Kidney (tissue), 13 donors: ENCODE measurements at regions not wholly inside any gene's neighbourhood (a gene's known extent, or its start where the extent isn't known, plus 50 kb on each side); places are given as distances from the start of the nearest gene placed in this dataset.

Experiments
- DNase-seq, 5 donors: peaks; one replicate each; pipeline ENCODE4 v3.0.0-alpha.2; 2013 to 2020
- FAIRE-seq: peaks from 2 replicates; lab custom pipeline; 2012; peaks lifted over from hg19 to GRCh38; lab: Jason Lieb, UNC
- H3K27ac ChIP-seq, 2 donors: one replicate each; pipeline ENCODE4 v1.7.0; 2013; ENCODE audit warnings: low read depth in 2 of 2, low read length in 2 of 2, inconsistent platforms in 1 of 2
- H3K27me3 ChIP-seq: one replicate; pipeline ENCODE4 v1.7.1; 2013; ENCODE audit warnings: low read length, inconsistent platforms; ENCODE audit not compliant: control insufficient read depth, insufficient read depth
- H3K36me3 ChIP-seq, 3 donors: one replicate each; pipeline versions ENCODE4 v1.7.0 to v1.7.1; 2013; ENCODE audit warnings: low read length in 3 of 3, control low read depth in 1 of 3, inconsistent platforms in 1 of 3; ENCODE audit not compliant: insufficient read depth in 3 of 3, control insufficient read depth in 2 of 3
- H3K4me1 ChIP-seq, 3 donors: one replicate each; pipeline versions ENCODE4 v1.7.0 to v1.7.1; 2013; ENCODE audit warnings: low read length in 3 of 3, inconsistent platforms in 1 of 3, low read depth in 1 of 3; ENCODE audit not compliant: control insufficient read depth in 2 of 3, insufficient read depth in 2 of 3
- H3K4me3 ChIP-seq, 3 donors: one replicate each; pipeline versions ENCODE4 v1.7.0 to v1.8.1; 2013; ENCODE audit warnings: low read length in 3 of 3, control low read depth in 1 of 3, inconsistent platforms in 1 of 3
- H3K9ac ChIP-seq, 3 donors: one replicate each; pipeline versions ENCODE4 v1.7.0 to v1.7.1; 2013; ENCODE audit warnings: low read length in 3 of 3, control low read depth in 1 of 3, inconsistent platforms in 1 of 3
- H3K9me3 ChIP-seq, 3 donors: one replicate each; pipeline versions ENCODE4 v1.7.0 to v1.7.1; 2013; ENCODE audit warnings: low read length in 3 of 3, control low read depth in 1 of 3, inconsistent platforms in 1 of 3; ENCODE audit not compliant: control insufficient read depth in 2 of 3, insufficient read depth in 1 of 3
- CTCF ChIP-seq: IDR thresholded peaks from 3 replicates; pipeline ENCODE4 v1.5.1; 2012; ENCODE audit warnings: mild to moderate bottlenecking, moderate library complexity, borderline replicate concordance; ENCODE audit not compliant: insufficient read depth; ENCODE audit errors: extremely low read depth
- intact Hi-C: fragments of 100-400 bp; cut with DNase I; formaldehyde crosslinking; loops from one replicate; pipeline ENCODE4 v1.11.1; 2022
- donor health status: control.
- donor health status: control.
- donor health status: control.
- donor health status: control.
- donor health status: control.
- donor health status: DM: yes; HTN: yes; CAD: no.
- donor health status: Normal renal cell carcinoma (clear cell type).

GRCh38 chr18:77714716-77715115 is 465.1 kb downstream of the GALR1 start:
- Histone ChIP-seq H3K36me3 (no peaks in the 10 kb centered on the region), H3K9ac (no peak overlapping the region), H3K27me3 (no peaks in the 10 kb centered on the region), H3K27ac (no peak overlapping the region), H3K9me3 (no peaks in the 10 kb centered on the region), H3K4me1 (no peaks in the 10 kb centered on the region), H3K4me3 (no peak overlapping the region)
- no peak for DNase-seq
- FAIRE-seq = no peak
- intact Hi-C loops = no loop called here
- no peak for TF ChIP-seq CTCF

GRCh38 chr18:77716282-77716681 is 466.6 kb downstream of the GALR1 start:
- no peak for FAIRE-seq
- Histone ChIP-seq H3K36me3 (no peaks in the 10 kb centered on the region), H3K4me3 (no peak overlapping the region), H3K4me1 (no peaks in the 10 kb centered on the region), H3K9ac (no peak overlapping the region), H3K9me3 (no peaks in the 10 kb centered on the region), H3K27me3 (no peaks in the 10 kb centered on the region), H3K27ac (no peak overlapping the region)
- no peak for TF ChIP-seq CTCF
- intact Hi-C loops = no loop called here
- DNase-seq = no peak

- no peak overlapping the region for H3K4me3 ChIP-seq
- H3K9ac ChIP-seq = no peak overlapping the region
- H3K4me1 ChIP-seq = no peaks in the 10 kb centered on the region
- no peak for TF ChIP-seq CTCF
- H3K27ac ChIP-seq = no peak overlapping the region
- DNase-seq (no peak), FAIRE-seq (no peak)
- H3K27me3 ChIP-seq = no peaks in the 10 kb centered on the region
- no peaks in the 10 kb centered on the region for H3K36me3 ChIP-seq
- no peaks in the 10 kb centered on the region for H3K9me3 ChIP-seq
- intact Hi-C loops = no loop called here
Measured at GRCh38 chr18:77733292-77733903, 483.8 kb downstream of the GALR1 start.

- FAIRE-seq = no peak
- no peak overlapping the region for H3K27ac ChIP-seq
Measured at GRCh38 chr18:77736842-77737241, 487.2 kb downstream of the GALR1 start.

More at GRCh38 chr18:77736842-77737241, 487.2 kb downstream of the GALR1 start:
- no peaks in the 10 kb centered on the region for H3K36me3 ChIP-seq
- H3K4me1 ChIP-seq = no peaks in the 10 kb centered on the region
- TF ChIP-seq CTCF = no peak
- intact Hi-C loops = no loop called here
- H3K9me3 ChIP-seq = no peaks in the 10 kb centered on the region
- no peak for DNase-seq
- H3K9ac ChIP-seq = no peak overlapping the region
- H3K27me3 ChIP-seq = no peaks in the 10 kb centered on the region
- no peak overlapping the region for H3K4me3 ChIP-seq
